HG03060 (cell line): ENCODE measurements at regions not wholly inside any gene's neighbourhood (a gene's known extent, or its start where the extent isn't known, plus 50 kb on each side); places are given as distances from the start of the nearest gene placed in this dataset.
"Not testable (repeated sequence)": the region's sequence is repeated elsewhere in the genome, so short reads cannot be mapped to it uniquely, and the experiment has no call there.

Source experiments
- ATAC-seq: cut with Tn5 transposase; IDR thresholded peaks from one replicate; pipeline ENCODE4 v1.9.1; 2021; ENCODE audit warnings: low read depth, moderate number of reproducible peaks; ENCODE audit not compliant: unreplicated experiment

DNA sequence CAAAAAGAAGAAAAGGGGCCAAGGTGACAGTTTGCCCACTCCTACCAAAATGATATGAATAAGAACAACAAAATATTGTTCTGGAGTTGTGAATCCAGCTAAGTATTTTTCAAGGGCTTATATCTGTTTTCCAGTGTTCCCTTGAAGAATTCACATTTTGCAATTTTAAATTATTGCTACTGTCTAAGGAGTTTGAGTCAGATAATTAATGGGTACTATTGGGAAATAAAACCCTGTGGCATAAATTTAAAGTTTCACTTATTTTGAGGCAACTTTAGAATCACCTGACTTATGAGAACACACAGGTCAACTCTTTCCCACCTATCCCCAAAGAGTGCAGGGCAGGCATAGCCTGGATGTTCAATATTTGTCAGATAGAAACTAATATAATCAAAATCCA is 188.0 kb upstream of the GHR start:
- no peak for ATAC-seq

DNA sequence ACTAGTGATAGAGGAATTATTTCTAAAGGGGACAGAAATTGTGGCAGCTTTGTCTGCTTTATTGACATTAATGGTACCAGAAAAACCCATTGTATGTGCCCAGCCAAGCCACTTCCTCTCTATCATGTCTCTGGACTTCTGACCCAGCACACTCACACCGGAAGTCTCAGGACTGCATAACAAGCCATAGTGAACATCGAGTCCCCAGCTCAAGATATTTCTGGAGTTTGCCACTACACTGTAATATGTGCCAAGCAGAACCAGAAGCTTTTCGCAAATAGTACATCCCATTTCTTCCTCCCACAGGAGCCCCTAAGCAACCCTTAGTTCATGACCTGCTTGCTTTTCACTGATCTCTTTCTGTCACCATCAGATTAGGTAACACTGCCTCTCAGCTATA is 187.4 kb upstream of the GHR start:
- no peak for ATAC-seq

DNA sequence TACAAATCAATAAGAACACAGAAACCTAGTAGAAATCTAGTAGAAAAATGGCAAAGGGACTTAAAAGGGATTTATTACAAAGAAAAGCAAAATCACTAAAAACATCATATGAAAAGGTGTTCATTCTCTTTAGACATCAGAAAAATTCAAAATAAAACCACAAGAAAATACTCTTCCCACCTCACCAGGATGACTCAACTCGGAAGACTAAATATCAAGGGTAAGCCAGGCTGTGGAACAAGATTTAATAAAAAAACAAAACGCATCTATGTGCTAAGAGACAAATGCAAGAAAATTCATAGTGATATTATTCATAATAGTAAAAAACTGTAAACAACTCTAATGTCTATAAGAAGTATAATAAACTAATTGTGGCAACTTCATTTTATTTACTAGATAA is 181.6 kb upstream of the GHR start:
- ATAC-seq: no peak

- no peak for ATAC-seq
Measured at GRCh38 chr5:42242210-42242609, 181.0 kb upstream of the GHR start.

- ATAC-seq: no peak
Measured at GRCh38 chr5:42242881-42243485, 180.3 kb upstream of the GHR start.

GRCh38 chr5:42252306-42252705 is 170.9 kb upstream of the GHR start:
- ATAC-seq: no peak

DNA sequence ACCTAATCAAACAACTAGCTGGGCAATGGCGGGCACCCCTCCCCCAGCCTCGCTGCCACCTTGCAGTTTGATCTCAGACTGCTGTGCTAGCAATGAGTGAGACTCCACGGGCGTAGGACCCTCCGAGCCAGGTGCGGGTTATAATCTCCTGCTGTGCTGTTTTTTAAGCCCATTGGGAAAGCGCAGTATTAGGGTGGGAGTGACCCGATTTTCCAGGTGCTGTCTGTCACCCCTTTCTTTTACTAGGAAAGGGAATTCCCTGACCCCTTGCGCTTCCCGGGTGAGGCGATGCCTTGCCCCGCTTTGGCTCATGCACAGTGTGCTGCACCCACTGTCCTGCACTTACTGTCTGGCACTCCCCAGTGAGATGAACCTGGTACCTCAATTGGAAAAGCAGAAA is 163.3 kb upstream of the GHR start:
- ATAC-seq: not testable (repeated sequence)

GRCh38 chr5:42267091-42267490 is 156.1 kb upstream of the GHR start:
- no peak for ATAC-seq

DNA sequence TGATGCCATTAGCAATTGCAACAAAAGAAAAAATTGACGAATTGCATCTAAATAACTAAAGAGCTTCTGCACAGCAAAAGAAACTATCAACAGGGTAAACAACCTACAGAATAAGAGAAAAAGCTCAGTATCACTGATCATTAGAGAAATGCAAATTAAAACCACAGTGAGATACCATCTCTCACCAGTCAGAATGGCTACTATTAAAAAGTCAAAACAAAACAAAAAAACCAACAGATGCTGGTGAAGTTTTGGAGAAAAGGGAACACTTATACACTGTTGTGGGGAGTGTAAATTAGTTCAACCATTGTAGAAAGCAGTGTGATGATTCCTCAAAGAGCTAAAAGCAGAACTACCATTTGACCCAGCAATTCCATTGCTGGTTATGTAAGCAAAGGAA is 155.1 kb upstream of the GHR start:
- not testable (repeated sequence) for ATAC-seq

DNA sequence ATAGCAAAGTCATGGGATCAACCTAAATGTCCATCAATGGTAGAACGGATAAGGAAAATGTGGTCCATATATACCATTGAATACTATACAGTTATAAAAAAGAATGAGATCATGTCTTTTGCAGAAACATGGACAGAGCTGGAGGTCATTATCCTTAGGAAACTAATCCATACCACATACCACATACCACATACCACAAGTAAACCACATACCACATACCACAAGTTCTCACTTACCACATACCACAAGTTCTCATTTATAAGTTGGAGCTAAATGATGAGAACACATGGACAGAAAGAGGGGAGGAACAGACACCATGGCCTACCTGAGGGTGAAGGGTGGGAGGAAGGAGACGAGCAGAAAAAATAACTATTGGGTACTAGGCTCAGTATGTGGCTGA is 154.6 kb upstream of the GHR start:
- no peak for ATAC-seq

DNA sequence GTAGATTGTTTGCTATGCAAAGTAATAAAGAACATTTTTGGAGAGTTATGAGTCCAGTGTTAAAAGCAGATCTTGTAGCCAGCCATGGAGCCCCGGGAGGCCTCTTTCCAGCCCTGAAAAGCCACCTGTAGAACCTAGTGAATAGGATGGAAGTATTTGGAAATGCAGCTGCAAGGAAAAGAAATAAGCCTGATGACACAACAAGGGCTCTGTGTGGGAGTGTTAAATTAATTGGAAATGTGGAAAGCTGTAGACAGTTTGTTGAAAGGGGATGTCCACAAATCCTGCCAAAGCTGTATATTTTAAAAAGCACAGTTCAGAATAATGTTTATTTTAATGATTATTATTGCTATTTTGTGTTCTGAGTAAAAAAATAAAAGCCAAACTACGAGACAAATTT is 152.5 kb upstream of the GHR start:
- ATAC-seq: no peak

DNA sequence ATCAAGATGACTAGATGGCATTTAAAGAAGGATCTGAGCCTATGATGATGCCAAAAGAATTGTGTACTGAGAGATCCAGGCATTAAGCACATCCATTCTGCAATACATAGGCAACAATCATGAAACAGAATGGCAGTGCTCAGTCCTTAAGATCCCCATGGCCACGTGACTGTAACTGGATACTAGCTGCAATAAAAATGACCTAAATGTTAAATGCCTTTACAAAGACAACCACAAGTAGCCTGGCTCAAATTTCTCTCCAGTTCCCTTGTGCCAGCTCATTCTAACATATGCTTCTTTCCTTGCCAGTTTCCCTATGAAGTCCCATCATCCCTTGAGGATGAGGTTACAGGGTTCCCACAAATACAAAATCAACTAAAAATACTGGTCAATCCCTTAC is 148.3 kb upstream of the GHR start:
- no peak for ATAC-seq

DNA sequence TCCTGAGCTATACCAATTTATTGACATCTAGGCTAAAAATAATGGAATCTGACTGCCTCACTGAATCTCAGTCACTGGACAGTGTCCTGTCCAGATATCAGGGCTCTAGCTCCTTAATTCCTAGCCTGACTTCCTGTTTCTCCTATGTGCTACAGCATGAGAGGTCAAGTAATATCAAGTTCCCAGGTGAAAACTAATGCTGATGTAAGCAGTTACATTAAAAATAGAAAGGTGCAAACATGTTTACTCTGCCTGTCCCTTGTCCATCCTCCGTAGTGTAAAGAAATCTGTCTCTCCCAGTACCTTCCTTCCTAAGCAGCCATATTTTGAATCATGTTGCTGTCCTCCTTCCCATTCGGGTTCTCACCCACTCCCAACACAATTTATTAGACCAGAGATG is 145.9 kb upstream of the GHR start:
- no peak for ATAC-seq

DNA sequence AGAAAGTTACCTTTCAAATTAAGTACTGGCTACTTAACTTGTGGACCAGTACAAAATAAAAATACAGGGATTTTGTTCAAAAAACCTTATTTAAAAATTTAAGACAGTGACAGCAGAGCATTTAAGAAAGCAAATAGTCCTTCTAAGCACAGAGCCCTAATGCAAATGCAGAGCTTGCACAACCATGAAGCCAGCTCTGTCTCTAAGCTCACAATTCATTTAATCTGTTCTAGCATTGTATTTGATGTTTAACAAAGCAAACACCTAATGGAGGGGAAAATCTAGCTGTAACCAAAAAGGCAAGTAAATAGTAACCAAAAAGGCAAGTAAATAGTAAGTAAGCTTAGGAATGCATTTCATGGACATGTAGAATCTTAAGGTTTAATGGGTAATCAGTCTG is 138.7 kb upstream of the GHR start:
- ATAC-seq: no peak

- ATAC-seq: no peak
Measured at GRCh38 chr5:42285230-42285629, 138.0 kb upstream of the GHR start.

GRCh38 chr5:42300496-42300895 is 122.7 kb upstream of the GHR start:
- no peak for ATAC-seq

- no peak for ATAC-seq
Measured at GRCh38 chr5:42301349-42301748, 121.9 kb upstream of the GHR start.

GRCh38 chr5:42302186-42302585 is 121.1 kb upstream of the GHR start:
- ATAC-seq: no peak

- no peak for ATAC-seq
Measured at GRCh38 chr5:42306287-42306686, 117.0 kb upstream of the GHR start.

DNA sequence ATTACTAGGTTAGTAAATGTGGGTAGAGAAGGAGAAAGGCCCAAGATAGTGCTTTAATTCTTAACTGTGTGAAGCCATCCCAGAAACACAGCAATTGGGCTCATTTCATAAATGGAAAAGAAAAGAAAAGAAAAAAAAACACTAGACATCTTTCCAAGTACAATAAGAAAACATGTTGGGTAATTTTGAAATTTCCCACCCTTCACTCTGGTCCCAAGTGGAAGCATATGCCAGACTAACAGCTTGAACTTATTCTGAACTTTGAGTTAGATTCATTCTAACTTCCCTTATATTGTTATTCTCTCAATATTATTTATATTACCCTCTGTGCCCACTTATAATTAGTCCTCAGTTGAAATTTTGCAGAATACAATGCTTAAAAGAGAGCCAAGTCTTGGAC is 113.4 kb upstream of the GHR start:
- ATAC-seq: no peak

GRCh38 chr5:42315214-42315613 is 108.0 kb upstream of the GHR start:
- no peak for ATAC-seq

GRCh38 chr5:42317575-42317974 is 105.7 kb upstream of the GHR start:
- ATAC-seq: no peak

GRCh38 chr5:42319546-42319945 is 103.7 kb upstream of the GHR start:
- not testable (repeated sequence) for ATAC-seq
